ENCODE measurements at regions not wholly inside any gene's neighbourhood (a gene's known extent, or its start where the extent isn't known, plus 50 kb on each side); places are given as distances from the start of the nearest gene placed in this dataset.

DNA sequence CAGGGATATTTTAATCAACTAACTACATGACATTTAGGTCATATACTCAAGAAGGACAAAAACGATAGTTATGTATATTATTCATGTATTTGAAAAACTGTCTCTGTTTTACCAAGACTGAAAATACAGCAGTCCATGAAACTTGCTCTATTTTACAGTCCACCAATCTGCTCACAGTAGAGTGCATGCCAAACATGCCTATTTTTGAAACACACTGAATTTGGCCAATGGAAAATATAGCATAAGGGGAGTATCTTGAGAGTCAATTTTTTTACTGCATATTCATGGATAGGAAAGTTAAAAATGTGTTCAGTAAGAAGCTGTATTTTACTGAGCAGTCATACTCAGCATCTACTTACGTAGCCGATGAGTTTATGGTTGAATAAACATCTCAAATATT, 621.2 kb upstream of the CHORDC1 start:
- TF ChIP-seq POLR2A (IDR thresholded peaks at IDR 0.05), result no peak
- no peak for TF ChIP-seq CTCF (IDR thresholded peaks at IDR 0.05)
